GM13977 (cell line): ENCODE measurements at regions not wholly inside any gene's neighbourhood (a gene's known extent, or its start where the extent isn't known, plus 50 kb on each side); places are given as distances from the start of the nearest gene placed in this dataset.

Source experiments
- DNase-seq: peaks from one replicate; pipeline ENCODE4 v3.0.0; 2012; ENCODE audit warnings: low spot score
- in situ Hi-C: fragments of 300-500 bp; cut with MboI; formaldehyde crosslinking; loops from one replicate; pipeline ENCODE4 v1.12.0; 2022; ENCODE audit warnings: low sequenced_read_pairs, low pct_unique_long_range_greater_than_20kb, mixed read lengths, inconsistent platforms; ENCODE audit not compliant: unreplicated experiment
- TF ChIP-seq, protein P1 (sequence below): IDR thresholded peaks from 2 replicates; pipeline ENCODE4 v1.5.1; 2012; ENCODE audit warnings: mild to moderate bottlenecking, control low read depth; ENCODE audit not compliant: insufficient read depth; ENCODE audit errors: extremely low read depth, missing control alignments

DNA sequence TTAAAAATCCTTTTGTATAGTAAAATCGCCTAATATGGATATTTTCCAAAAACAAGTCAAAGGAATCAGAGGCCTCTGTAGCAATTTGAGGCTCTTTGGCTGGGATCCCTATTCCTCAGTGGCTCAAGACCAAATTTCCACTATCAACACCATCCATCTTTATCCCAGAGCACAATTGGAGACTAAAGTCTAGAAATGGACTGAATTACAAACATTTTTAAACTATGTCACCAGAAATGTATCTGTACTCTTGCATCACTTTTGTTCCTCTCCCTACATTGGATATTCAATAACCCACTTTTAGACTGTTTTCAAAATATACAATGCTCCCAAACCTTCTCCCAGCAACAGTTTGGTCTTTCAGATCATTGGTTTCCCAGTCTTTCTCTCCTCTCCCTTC lies 140.4 kb upstream of the KLHL29 start:
- TF ChIP-seq, protein P1, sequence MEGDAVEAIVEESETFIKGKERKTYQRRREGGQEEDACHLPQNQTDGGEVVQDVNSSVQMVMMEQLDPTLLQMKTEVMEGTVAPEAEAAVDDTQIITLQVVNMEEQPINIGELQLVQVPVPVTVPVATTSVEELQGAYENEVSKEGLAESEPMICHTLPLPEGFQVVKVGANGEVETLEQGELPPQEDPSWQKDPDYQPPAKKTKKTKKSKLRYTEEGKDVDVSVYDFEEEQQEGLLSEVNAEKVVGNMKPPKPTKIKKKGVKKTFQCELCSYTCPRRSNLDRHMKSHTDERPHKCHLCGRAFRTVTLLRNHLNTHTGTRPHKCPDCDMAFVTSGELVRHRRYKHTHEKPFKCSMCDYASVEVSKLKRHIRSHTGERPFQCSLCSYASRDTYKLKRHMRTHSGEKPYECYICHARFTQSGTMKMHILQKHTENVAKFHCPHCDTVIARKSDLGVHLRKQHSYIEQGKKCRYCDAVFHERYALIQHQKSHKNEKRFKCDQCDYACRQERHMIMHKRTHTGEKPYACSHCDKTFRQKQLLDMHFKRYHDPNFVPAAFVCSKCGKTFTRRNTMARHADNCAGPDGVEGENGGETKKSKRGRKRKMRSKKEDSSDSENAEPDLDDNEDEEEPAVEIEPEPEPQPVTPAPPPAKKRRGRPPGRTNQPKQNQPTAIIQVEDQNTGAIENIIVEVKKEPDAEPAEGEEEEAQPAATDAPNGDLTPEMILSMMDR, result no peak
- DNase-seq, result no peak
- in situ Hi-C loops, result no loop called here

GRCh38 chr2:23246992-23247683 lies 137.8 kb upstream of the KLHL29 start:
- DNase-seq, result no peak
- in situ Hi-C loops, result no loop called here
- TF ChIP-seq, protein P1, result no peak

DNA sequence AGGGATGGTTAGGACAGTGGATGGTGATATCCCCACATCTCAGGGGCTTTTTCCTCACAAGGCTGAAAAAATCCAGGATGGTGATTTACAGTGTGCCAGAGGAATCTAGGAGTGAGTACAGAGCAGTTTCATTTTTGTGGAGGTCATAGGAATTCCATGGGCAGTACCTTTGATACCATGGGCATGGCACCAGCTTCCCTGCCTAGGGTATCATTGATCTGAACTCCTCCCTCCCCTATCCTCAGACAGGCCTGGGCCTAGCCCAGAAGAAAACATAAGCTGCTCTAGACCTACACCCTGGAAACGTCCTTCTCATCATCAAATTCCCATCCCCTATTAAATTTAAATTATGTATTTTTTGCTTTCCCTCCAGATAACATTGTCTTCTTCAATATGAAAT lies 136.3 kb upstream of the KLHL29 start:
- no peak for DNase-seq
- in situ Hi-C loops, result no loop called here
- TF ChIP-seq, protein P1, result no peak

GRCh38 chr2:23249348-23249747 lies 135.6 kb upstream of the KLHL29 start:
- DNase-seq, result no peak
- TF ChIP-seq, protein P1, result no peak
- in situ Hi-C loops, result no loop called here

GRCh38 chr2:23250371-23250770 lies 134.6 kb upstream of the KLHL29 start:
- no peak for DNase-seq
- TF ChIP-seq, protein P1, result no peak
- in situ Hi-C loops, result no loop called here

DNA sequence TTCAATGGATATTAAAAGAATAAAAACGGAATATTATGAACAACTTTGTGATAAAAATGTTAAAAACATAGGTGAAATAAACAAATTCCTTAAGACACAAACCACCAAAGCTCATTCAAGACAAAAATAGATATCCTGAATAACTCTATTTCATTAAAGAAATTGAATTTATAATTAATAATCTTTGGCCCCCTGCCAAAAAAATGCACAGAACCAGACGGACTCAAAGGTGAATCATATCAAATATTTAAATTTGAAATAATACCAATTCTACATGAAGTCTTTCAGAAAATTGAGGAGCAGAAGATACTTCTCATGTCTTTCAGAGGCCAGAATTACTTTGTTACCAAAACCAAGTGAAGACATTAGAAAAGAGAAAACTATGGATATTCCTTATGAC lies 128.3 kb upstream of the KLHL29 start:
- no peak for DNase-seq
- in situ Hi-C loops, result no loop called here
- TF ChIP-seq, protein P1, result no peak
